ENCODE measurements at regions not wholly inside any gene's neighbourhood (a gene's known extent, or its start where the extent isn't known, plus 50 kb on each side); places are given as distances from the start of the nearest gene placed in this dataset.
"Not testable (repeated sequence)": the region's sequence is repeated elsewhere in the genome, so short reads cannot be mapped to it uniquely, and the experiment has no call there.

DNA sequence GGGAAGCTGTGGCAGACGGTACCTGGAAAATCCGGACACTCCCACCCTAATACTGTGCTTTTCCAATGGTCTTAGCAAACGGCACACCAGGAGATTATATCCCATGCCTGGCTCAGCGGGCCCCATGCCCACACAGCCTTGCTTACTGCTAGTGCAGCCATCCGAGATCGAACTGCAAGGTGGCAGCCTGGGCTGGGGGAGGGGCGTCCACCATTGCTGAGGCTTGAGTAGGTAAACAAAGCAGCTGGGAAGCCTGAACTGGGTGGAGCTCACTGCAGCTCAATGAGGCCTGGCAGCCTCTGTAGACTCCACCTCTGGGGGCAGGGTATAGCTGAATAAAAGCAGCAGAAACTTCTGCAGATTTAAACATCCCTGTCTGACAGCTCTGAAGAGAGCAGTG, 4396.8 kb upstream of the OR11H1 start:
- intact Hi-C loops (cut with DNase I): not testable (repeated sequence)
- peak in 3 of 10 donors; percentile 4 to 62 (median 59) for DNase-seq
